Endodermal cell (in vitro differentiated cells): ENCODE measurements at regions not wholly inside any gene's neighbourhood (a gene's known extent, or its start where the extent isn't known, plus 50 kb on each side); places are given as distances from the start of the nearest gene placed in this dataset.
"Not testable (repeated sequence)": the region's sequence is repeated elsewhere in the genome, so short reads cannot be mapped to it uniquely, and the experiment has no call there.

Experiments used
- DNase-seq: peaks from one replicate; pipeline ENCODE4 v3.0.0-alpha.2; 2017
- H3K27ac ChIP-seq: 2 replicates; pipeline ENCODE4 v1.5.1; 2013; ENCODE audit warnings: mild to moderate bottlenecking, low read depth, low read length, moderate library complexity
- H3K27me3 ChIP-seq: 2 replicates; pipeline ENCODE4 v1.6.1; 2013; ENCODE audit warnings: mild to moderate bottlenecking, low read length, moderate library complexity; ENCODE audit not compliant: insufficient read depth, control insufficient read depth, poor library complexity, severe bottlenecking
- H3K36me3 ChIP-seq: 2 replicates; pipeline ENCODE4 v1.7.0; 2013; ENCODE audit warnings: mild to moderate bottlenecking, low read length, moderate library complexity; ENCODE audit not compliant: control insufficient read depth, insufficient read depth
- H3K4me1 ChIP-seq: one replicate; pipeline ENCODE4 v1.7.0; 2013; ENCODE audit warnings: low read length; ENCODE audit not compliant: control insufficient read depth, insufficient read depth
- H3K4me3 ChIP-seq: 2 replicates; pipeline ENCODE4 v1.5.1; 2013; ENCODE audit warnings: mild to moderate bottlenecking, low read length, moderate library complexity
- H3K9ac ChIP-seq: 2 replicates; pipeline ENCODE4 v1.6.1; 2013; ENCODE audit warnings: mild to moderate bottlenecking, low read length, moderate library complexity; ENCODE audit not compliant: poor library complexity, severe bottlenecking; ENCODE audit errors: extremely low read depth
- H3K9me3 ChIP-seq: 2 replicates; pipeline ENCODE4 v1.6.1; 2013; ENCODE audit warnings: mild to moderate bottlenecking, low read length, moderate library complexity; ENCODE audit not compliant: control insufficient read depth
- H3K27ac Mint-ChIP-seq: 2 replicates; pipeline ENCODE4 v1.8.0; 2020; ENCODE audit warnings: mixed read lengths
- H3K27me3 Mint-ChIP-seq: 2 replicates; pipeline ENCODE4 v1.8.0; 2021; ENCODE audit warnings: mild to moderate bottlenecking, mixed read lengths; ENCODE audit not compliant: insufficient read depth
- H3K36me3 Mint-ChIP-seq: 2 replicates; pipeline ENCODE4 v1.8.0; 2020; ENCODE audit warnings: low read depth, mixed read lengths
- H3K4me1 Mint-ChIP-seq: 2 replicates; pipeline ENCODE4 v1.8.0; 2020; ENCODE audit warnings: mixed read lengths
- H3K4me3 Mint-ChIP-seq: 2 replicates; pipeline ENCODE4 v1.8.0; 2020; ENCODE audit warnings: mild to moderate bottlenecking, moderate library complexity, mixed read lengths
- H3K9me3 Mint-ChIP-seq: 2 replicates; pipeline ENCODE4 v1.8.0; 2020; ENCODE audit warnings: mild to moderate bottlenecking, mixed read lengths
- CTCF ChIP-seq: fragments of 200-600 bp; sonication (generic); conservative IDR thresholded peaks from 2 replicates; pipeline ENCODE4 v1.5.0; 2021; ENCODE audit warnings: antibody characterized with exemption, mild to moderate bottlenecking
- WGBS, 2 experiments: methylation state at CpG; one replicate each; pipeline versions ENCODE4 v1.1.5 to v1.1.7; 2013; ENCODE audit warnings: missing lambda C conversion rate in 2 of 2, mixed read lengths in 1 of 2; ENCODE audit not compliant: insufficient coverage in 1 of 2, insufficient read length in 1 of 2; 5-methylcytosine and 5-hydroxymethylcytosine counted together

GRCh38 chr4:84219656-84220055, 279.4 kb downstream of the NKX6-1 start:
- peaks cover 21% of the 10 kb centered on the region for H3K4me1 Mint-ChIP-seq

GRCh38 chr4:84218031-84218430, 281.1 kb downstream of the NKX6-1 start:
- Histone ChIP-seq H3K9ac (no peak overlapping the region), H3K27me3 (peaks cover 8% of the 10 kb centered on the region), H3K27ac (no peak overlapping the region), H3K36me3 (no peaks in the 10 kb centered on the region), H3K4me1 (peaks cover 4% of the 10 kb centered on the region), H3K9me3 (no peaks in the 10 kb centered on the region), H3K4me3 (no peak overlapping the region)
- Mint-ChIP-seq H3K36me3 (no peaks in the 10 kb centered on the region), H3K4me1 (peaks cover 21% of the 10 kb centered on the region), H3K27ac (no peak overlapping the region), H3K4me3 (no peak overlapping the region), H3K27me3 (peaks cover 31% of the 10 kb centered on the region), H3K9me3 (no peaks in the 10 kb centered on the region)
- no peak for DNase-seq
- WGBS, 2 experiments = 61 to 79% methylated on average over 9 of the region's 9 CpGs
- peak; percentile 9 for TF ChIP-seq CTCF

More at GRCh38 chr4:84219656-84220055, 279.4 kb downstream of the NKX6-1 start:
- Histone ChIP-seq H3K27ac (no peak overlapping the region), H3K4me1 (peaks cover 4% of the 10 kb centered on the region), H3K36me3 (no peaks in the 10 kb centered on the region), H3K9ac (no peak overlapping the region), H3K27me3 (peaks cover 9% of the 10 kb centered on the region), H3K9me3 (no peaks in the 10 kb centered on the region), H3K4me3 (no peak overlapping the region)
- Mint-ChIP-seq H3K27me3 (peaks cover 35% of the 10 kb centered on the region), H3K27ac (no peak overlapping the region), H3K9me3 (no peaks in the 10 kb centered on the region), H3K4me3 (no peak overlapping the region), H3K36me3 (no peaks in the 10 kb centered on the region)
- WGBS, 2 experiments = 86 to 91% methylated on average over 1 of the region's 1 CpG
- no peak for TF ChIP-seq CTCF
- no peak for DNase-seq

- no peak for DNase-seq
- Mint-ChIP-seq H3K27ac (no peak overlapping the region), H3K27me3 (peaks cover 13% of the 10 kb centered on the region), H3K36me3 (no peaks in the 10 kb centered on the region), H3K4me1 (peaks cover 3% of the 10 kb centered on the region), H3K4me3 (no peak overlapping the region), H3K9me3 (peaks cover 6% of the 10 kb centered on the region)
- peaks cover 4% of the 10 kb centered on the region for H3K27me3 ChIP-seq
- H3K4me1 ChIP-seq = no peaks in the 10 kb centered on the region
- no peaks in the 10 kb centered on the region for H3K36me3 ChIP-seq
- WGBS, 2 experiments = 93% methylated on average over 2 of the region's 2 CpGs; no CpG with 5 or more reads in 1 of the 2 experiments
- H3K4me3 ChIP-seq = no peak overlapping the region
- H3K9ac ChIP-seq = no peak overlapping the region
- no peak for TF ChIP-seq CTCF
- H3K27ac ChIP-seq = no peak overlapping the region
- no peaks in the 10 kb centered on the region for H3K9me3 ChIP-seq
Measured at GRCh38 chr4:84215217-84215616, 283.9 kb downstream of the NKX6-1 start.

- WGBS, 2 experiments = 94 to 98% methylated on average over 4 of the region's 4 CpGs
- not testable (repeated sequence) for H3K4me3 Mint-ChIP-seq
Measured at GRCh38 chr4:84206226-84206625, 292.9 kb downstream of the NKX6-1 start.

More at GRCh38 chr4:84206226-84206625, 292.9 kb downstream of the NKX6-1 start:
- not testable (repeated sequence) for H3K27ac ChIP-seq, H3K36me3 ChIP-seq, H3K27ac Mint-ChIP-seq, H3K4me1 ChIP-seq, DNase-seq, H3K27me3 Mint-ChIP-seq, H3K4me3 ChIP-seq, H3K27me3 ChIP-seq, H3K9me3 ChIP-seq, H3K4me1 Mint-ChIP-seq, H3K9ac ChIP-seq, H3K36me3 Mint-ChIP-seq
- H3K9me3 Mint-ChIP-seq = peaks cover 53% of the 10 kb centered on the region
